ENCODE measurements at regions not wholly inside any gene's neighbourhood (a gene's known extent, or its start where the extent isn't known, plus 50 kb on each side); places are given as distances from the start of the nearest gene placed in this dataset.

GRCh38 chr3:18035641-18036449 lies 293.4 kb upstream of the TBC1D5 start:
- TF ChIP-seq CTCF (conservative IDR thresholded peaks at IDR 0.05; ENCODE audit: low read length) (no peak), EZH2phosphoT487 (IDR thresholded peaks at IDR 0.05; ENCODE audit: borderline replicate concordance, low read depth, low read length) (no peak)
- no TSS peak for BruUV-seq (replicated peaks)
- no peaks in the 10 kb centered on the region for H3K79me2 ChIP-seq (ENCODE audit: insufficient read depth, low read depth, low read length)
- H3K4me3 ChIP-seq (ENCODE audit: low read depth, low read length, poor library complexity, severe bottlenecking), result no peak overlapping the region
- no peaks in the 10 kb centered on the region for H3K4me1 ChIP-seq (ENCODE audit: insufficient read depth, low read length, poor library complexity, severe bottlenecking)
- intact Hi-C loops (cut with micrococcal nuclease; ENCODE audit: unreplicated experiment), result no loop called here
- no peaks in the 10 kb centered on the region for H3K36me3 ChIP-seq (ENCODE audit: insufficient read depth, low read length)
- no peaks in the 10 kb centered on the region for H4K20me1 ChIP-seq (ENCODE audit: insufficient read depth, low read length)
- DNase-seq (ENCODE audit: low spot score), result no peak
- H2AFZ ChIP-seq (ENCODE audit: low read length), result no peak overlapping the region
- no peak overlapping the region for H3K4me2 ChIP-seq (ENCODE audit: low read length)
- H3K9me2 ChIP-seq (ENCODE audit: insufficient read depth, low read length), result no peaks in the 10 kb centered on the region
- POLR2A ChIA-PET, result interaction anchor here (0.6 to 1.4 kb wide), 3 partner anchors 31 to 212 kb away, joined by 3 to 4 read pairs (median 3); no protein-coding TSS in a partner anchor
- CTCF ChIA-PET (ENCODE audit: unreplicated experiment), result no interaction called here
- H3K27ac ChIP-seq (ENCODE audit: low read depth, low read length, poor library complexity, severe bottlenecking), result no peak overlapping the region
- H3K9me3 ChIP-seq (ENCODE audit: low read length), result no peaks in the 10 kb centered on the region

GRCh38 chr3:18033581-18034108 lies 291.2 kb upstream of the TBC1D5 start:
- Histone ChIP-seq H3K27ac (ENCODE audit: low read depth, low read length, poor library complexity, severe bottlenecking) (no peak overlapping the region), H4K20me1 (ENCODE audit: insufficient read depth, low read length) (no peaks in the 10 kb centered on the region), H3K4me2 (ENCODE audit: low read length) (no peak overlapping the region), H3K36me3 (ENCODE audit: insufficient read depth, low read length) (no peaks in the 10 kb centered on the region), H3K9me3 (ENCODE audit: low read length) (no peaks in the 10 kb centered on the region), H2AFZ (ENCODE audit: low read length) (peak overlapping the region; percentile 19; the same call in 1 of the 2 replicates), H3K4me1 (ENCODE audit: insufficient read depth, low read length, poor library complexity, severe bottlenecking) (no peaks in the 10 kb centered on the region), H3K4me3 (ENCODE audit: low read depth, low read length, poor library complexity, severe bottlenecking) (no peak overlapping the region), H3K9me2 (ENCODE audit: insufficient read depth, low read length) (no peaks in the 10 kb centered on the region), H3K79me2 (ENCODE audit: insufficient read depth, low read depth, low read length) (no peaks in the 10 kb centered on the region)
- ChIA-PET CTCF (ENCODE audit: unreplicated experiment) (no interaction called here), POLR2A (no interaction called here)
- no peak for DNase-seq (ENCODE audit: low spot score)
- BruUV-seq (replicated peaks), result no TSS peak
- intact Hi-C loops (cut with micrococcal nuclease; ENCODE audit: unreplicated experiment), result no loop called here
- TF ChIP-seq CTCF (conservative IDR thresholded peaks at IDR 0.05; ENCODE audit: low read length) (no peak), EZH2phosphoT487 (IDR thresholded peaks at IDR 0.05; ENCODE audit: borderline replicate concordance, low read depth, low read length) (no peak)

GRCh38 chr3:18030371-18030870 lies 288.0 kb upstream of the TBC1D5 start:
- no TSS peak for BruUV-seq (replicated peaks)
- H3K9me2 ChIP-seq (ENCODE audit: insufficient read depth, low read length), result no peaks in the 10 kb centered on the region
- H3K4me1 ChIP-seq (ENCODE audit: insufficient read depth, low read length, poor library complexity, severe bottlenecking), result no peaks in the 10 kb centered on the region
- CTCF ChIA-PET (ENCODE audit: unreplicated experiment), result no interaction called here
- no peaks in the 10 kb centered on the region for H4K20me1 ChIP-seq (ENCODE audit: insufficient read depth, low read length)
- H3K4me3 ChIP-seq (ENCODE audit: low read depth, low read length, poor library complexity, severe bottlenecking), result no peak overlapping the region
- intact Hi-C loops (cut with micrococcal nuclease; ENCODE audit: unreplicated experiment), result no loop called here
- H3K27ac ChIP-seq (ENCODE audit: low read depth, low read length, poor library complexity, severe bottlenecking), result no peak overlapping the region
- no peaks in the 10 kb centered on the region for H3K36me3 ChIP-seq (ENCODE audit: insufficient read depth, low read length)
- TF ChIP-seq EZH2phosphoT487 (IDR thresholded peaks at IDR 0.05; ENCODE audit: borderline replicate concordance, low read depth, low read length) (no peak), CTCF (conservative IDR thresholded peaks at IDR 0.05; ENCODE audit: low read length) (no peak)
- no peaks in the 10 kb centered on the region for H3K9me3 ChIP-seq (ENCODE audit: low read length)
- no peak overlapping the region for H3K4me2 ChIP-seq (ENCODE audit: low read length)
- H2AFZ ChIP-seq (ENCODE audit: low read length), result no peak overlapping the region
- no peak for DNase-seq (ENCODE audit: low spot score)
- no peaks in the 10 kb centered on the region for H3K79me2 ChIP-seq (ENCODE audit: insufficient read depth, low read depth, low read length)
- POLR2A ChIA-PET, result no interaction called here
